Prostate gland (tissue), 2 donors: ENCODE measurements at regions not wholly inside any gene's neighbourhood (a gene's known extent, or its start where the extent isn't known, plus 50 kb on each side); places are given as distances from the start of the nearest gene placed in this dataset.

Experiments used
- CTCF ChIP-seq, 4 experiments: fragments of 200-600 bp in 2 of 4; fragments of 450-650 bp in 2 of 4; sonication (generic) in 2 of 4; IDR thresholded peaks; 1 replicate in 3 of 4; 2 replicates in 1 of 4; pipeline ENCODE4 v1.5.1; 2016 to 2019; ENCODE audit warnings: antibody characterized with exemption in 4 of 4, mild to moderate bottlenecking in 2 of 4, moderate library complexity in 2 of 4
- POLR2A ChIP-seq: fragments of 450-650 bp; IDR thresholded peaks from one replicate; pipeline ENCODE4 v1.6.1; 2016; ENCODE audit warnings: antibody characterized with exemption, mild to moderate bottlenecking
- POLR2AphosphoS5 ChIP-seq: sonication (generic); formaldehyde crosslinking; IDR thresholded peaks from one replicate; pipeline ENCODE4 v1.6.1; 2017; ENCODE audit warnings: antibody characterized with exemption

GRCh38 chr11:45429719-45430118 is 143.6 kb upstream of the SYT13 start:
- TF ChIP-seq CTCF (IDR thresholded peaks at IDR 0.05) (no peak), POLR2A (no peak), POLR2AphosphoS5 (no peak)
